Dermis blood vessel endothelial cell (primary cell): ENCODE measurements at regions not wholly inside any gene's neighbourhood (a gene's known extent, or its start where the extent isn't known, plus 50 kb on each side); places are given as distances from the start of the nearest gene placed in this dataset.

Experiments
- DNase-seq: peaks from one replicate; pipeline ENCODE4 v3.0.0; 2010

- no peak for DNase-seq
Observed at GRCh38 chr4:145427991-145428390, 53.7 kb upstream of the SMAD1 start.

- no peak for DNase-seq
Observed at GRCh38 chr4:145427221-145427620, 54.4 kb upstream of the SMAD1 start.

- DNase-seq, result no peak
Observed at GRCh38 chr4:145423017-145423708, 58.5 kb upstream of the SMAD1 start.

GRCh38 chr4:145420595-145421214 lies 60.9 kb upstream of the SMAD1 start:
- DNase-seq, result no peak

- DNase-seq, result no peak
Observed at GRCh38 chr4:145418739-145419138, 62.9 kb upstream of the SMAD1 start.

- DNase-seq, result no peak
Observed at GRCh38 chr4:145417348-145418130, 64.1 kb upstream of the SMAD1 start.

GRCh38 chr4:145414841-145415240 lies 66.8 kb upstream of the SMAD1 start:
- DNase-seq, result no peak

GRCh38 chr4:145414226-145414625 lies 67.4 kb upstream of the SMAD1 start:
- no peak for DNase-seq

GRCh38 chr4:145406970-145407369 lies 74.7 kb upstream of the SMAD1 start:
- DNase-seq, result peak; percentile 39

- no peak for DNase-seq
Observed at GRCh38 chr4:145404761-145405160, 76.9 kb upstream of the SMAD1 start.

GRCh38 chr4:145396581-145396980 lies 85.1 kb upstream of the SMAD1 start:
- no peak for DNase-seq

GRCh38 chr4:145390571-145390970 lies 91.1 kb upstream of the SMAD1 start:
- no peak for DNase-seq

- DNase-seq, result peak; percentile 41
Observed at GRCh38 chr4:145389550-145389949, 92.1 kb upstream of the SMAD1 start.

GRCh38 chr4:145388043-145388442 lies 93.6 kb upstream of the SMAD1 start:
- peak; percentile 92 for DNase-seq

GRCh38 chr4:145387079-145387478 lies 94.6 kb upstream of the SMAD1 start:
- peak; percentile 17 for DNase-seq

- DNase-seq, result no peak
Observed at GRCh38 chr4:145381163-145381562, 100.5 kb upstream of the SMAD1 start.

GRCh38 chr4:145380123-145380522 lies 101.5 kb upstream of the SMAD1 start:
- DNase-seq, result no peak

GRCh38 chr4:145375416-145375815 lies 106.2 kb upstream of the SMAD1 start:
- DNase-seq, result no peak

- DNase-seq, result no peak
Observed at GRCh38 chr4:145352438-145353145, 129.1 kb upstream of the SMAD1 start.

- DNase-seq, result no peak
Observed at GRCh38 chr4:145351922-145352321, 129.7 kb upstream of the SMAD1 start.

- no peak for DNase-seq
Observed at GRCh38 chr4:145351162-145351561, 130.5 kb upstream of the SMAD1 start.

- no peak for DNase-seq
Observed at GRCh38 chr4:145348291-145348690, 133.4 kb upstream of the SMAD1 start.

GRCh38 chr4:145347684-145348083 lies 134.0 kb upstream of the SMAD1 start:
- no peak for DNase-seq
